SU-DHL-6 (cell line): ENCODE measurements at regions not wholly inside any gene's neighbourhood (a gene's known extent, or its start where the extent isn't known, plus 50 kb on each side); places are given as distances from the start of the nearest gene placed in this dataset.

Experiments
- H2AFZ ChIP-seq: fragments of 200-600 bp; sonication (generic); 2 replicates; pipeline ENCODE4 v1.6.1; 2014; ENCODE audit warnings: low read depth, mild to moderate bottlenecking, moderate library complexity, mixed read lengths, antibody characterized with exemption, low read length; ENCODE audit not compliant: severe bottlenecking
- H3F3A ChIP-seq: fragments of 200-600 bp; shearing (Covaris generic); 2 replicates; pipeline ENCODE4 v1.6.0; 2016; ENCODE audit warnings: antibody characterized with exemption, mild to moderate bottlenecking; ENCODE audit not compliant: insufficient read depth
- H3K27ac ChIP-seq: fragments of 200-600 bp; sonication (generic); 2 replicates; pipeline ENCODE4 v1.5.1; 2016; ENCODE audit warnings: low read depth, mild to moderate bottlenecking, low read length, moderate library complexity, mixed read lengths
- H3K27me3 ChIP-seq: fragments of 200-600 bp; sonication (generic), shearing (Covaris generic); 2 replicates; pipeline ENCODE4 v1.6.0; 2014; ENCODE audit warnings: mild to moderate bottlenecking, low read length
- H3K36me3 ChIP-seq: fragments of 200-600 bp; sonication (generic); 2 replicates; pipeline ENCODE4 v1.6.1; 2014; ENCODE audit warnings: mild to moderate bottlenecking, low read length, mixed read lengths
- H3K4me2 ChIP-seq: fragments of 300-600, 200-600 bp; shearing (Covaris generic), sonication (generic); 2 replicates; pipeline ENCODE4 v1.6.0; 2014; ENCODE audit warnings: low read length, low read depth, mild to moderate bottlenecking; ENCODE audit not compliant: poor library complexity, severe bottlenecking
- H3K4me3 ChIP-seq: fragments of 200-600 bp; sonication (generic); 2 replicates; pipeline ENCODE4 v1.5.1; 2014; ENCODE audit warnings: antibody characterized with exemption, low read length, mild to moderate bottlenecking, mixed read lengths; ENCODE audit not compliant: insufficient read depth, poor library complexity, severe bottlenecking
- H3K79me2 ChIP-seq: fragments of 200-600 bp; sonication (generic); 2 replicates; pipeline ENCODE4 v1.6.1; 2014; ENCODE audit warnings: mild to moderate bottlenecking, low read length, moderate library complexity; ENCODE audit not compliant: insufficient read depth
- H3K9ac ChIP-seq: fragments of 200-600 bp; sonication (generic); 2 replicates; pipeline ENCODE4 v1.7.0; 2014; ENCODE audit warnings: mild to moderate bottlenecking, low read length
- H3K9me2 ChIP-seq: fragments of 200-600 bp; sonication (generic); replicated peaks from 2 replicates; pipeline ENCODE4 v1.6.1; 2014; ENCODE audit warnings: low read length; ENCODE audit not compliant: insufficient read depth
- H3K9me3 ChIP-seq: fragments of 200-600 bp; sonication (generic); 2 replicates; pipeline ENCODE4 v1.6.1; 2014; ENCODE audit warnings: low read length, mixed read lengths; ENCODE audit not compliant: insufficient read depth
- H4K20me1 ChIP-seq: fragments of 200-600 bp; sonication (generic); 2 replicates; pipeline ENCODE4 v1.6.1; 2014; ENCODE audit warnings: low read depth, mild to moderate bottlenecking, antibody characterized with exemption, low read length, moderate library complexity, mixed read lengths
- CTCF ChIP-seq: fragments of 200-600 bp; sonication (generic); IDR thresholded peaks from one replicate; pipeline ENCODE4 v1.5.1; 2017; ENCODE audit warnings: antibody characterized with exemption, mild to moderate bottlenecking, low read length, moderate library complexity; ENCODE audit not compliant: insufficient read depth, poor library complexity, severe bottlenecking
- EZH2phosphoT487 ChIP-seq: fragments of 200-600 bp; sonication (generic), shearing (Covaris generic); conservative IDR thresholded peaks from 2 replicates; pipeline ENCODE4 v1.6.1; 2018; ENCODE audit warnings: mild to moderate bottlenecking, antibody characterized with exemption, low read length, moderate library complexity, mixed read lengths

- no peaks in the 10 kb centered on the region for H3K27me3 ChIP-seq
- H3K36me3 ChIP-seq, result no peaks in the 10 kb centered on the region
- no peaks in the 10 kb centered on the region for H3K79me2 ChIP-seq
- no peak for TF ChIP-seq CTCF
- TF ChIP-seq EZH2phosphoT487, result no peak
- no peaks in the 10 kb centered on the region for H3K9me3 ChIP-seq
- H3F3A ChIP-seq, result no peaks in the 10 kb centered on the region
- H4K20me1 ChIP-seq, result no peaks in the 10 kb centered on the region
- no peak overlapping the region for H3K9ac ChIP-seq
- no peak overlapping the region for H3K27ac ChIP-seq
- no peak overlapping the region for H3K4me3 ChIP-seq
- H2AFZ ChIP-seq, result no peak overlapping the region
- H3K9me2 ChIP-seq, result no peaks in the 10 kb centered on the region
- H3K4me2 ChIP-seq, result no peak overlapping the region
Observed at GRCh38 chr6:81075974-81076373, 676.5 kb downstream of the TENT5A start.

- no peak overlapping the region for H3K4me2 ChIP-seq
- H3K9me2 ChIP-seq, result no peaks in the 10 kb centered on the region
- TF ChIP-seq EZH2phosphoT487 (no peak), CTCF (no peak)
- no peak overlapping the region for H2AFZ ChIP-seq
- no peaks in the 10 kb centered on the region for H3K36me3 ChIP-seq
- no peak overlapping the region for H3K27ac ChIP-seq
- H4K20me1 ChIP-seq, result no peaks in the 10 kb centered on the region
- H3K9ac ChIP-seq, result no peak overlapping the region
- H3F3A ChIP-seq, result no peaks in the 10 kb centered on the region
- H3K27me3 ChIP-seq, result no peaks in the 10 kb centered on the region
- H3K9me3 ChIP-seq, result no peaks in the 10 kb centered on the region
- H3K4me3 ChIP-seq, result no peak overlapping the region
- no peaks in the 10 kb centered on the region for H3K79me2 ChIP-seq
Observed at GRCh38 chr6:81073318-81073717, 679.2 kb downstream of the TENT5A start.

- Histone ChIP-seq H3K36me3 (no peaks in the 10 kb centered on the region), H3K4me2 (no peak overlapping the region), H3K9me2 (no peaks in the 10 kb centered on the region), H3K27me3 (no peaks in the 10 kb centered on the region), H3K4me3 (no peak overlapping the region), H3K27ac (no peak overlapping the region), H4K20me1 (no peaks in the 10 kb centered on the region), H3K79me2 (no peaks in the 10 kb centered on the region), H2AFZ (no peak overlapping the region), H3K9me3 (no peaks in the 10 kb centered on the region), H3K9ac (no peak overlapping the region), H3F3A (no peaks in the 10 kb centered on the region)
- TF ChIP-seq EZH2phosphoT487 (no peak), CTCF (no peak)
Observed at GRCh38 chr6:81071121-81071520, 681.4 kb downstream of the TENT5A start.
